Neuronal stem cell (in vitro differentiated cells): ENCODE measurements at regions not wholly inside any gene's neighbourhood (a gene's known extent, or its start where the extent isn't known, plus 50 kb on each side); places are given as distances from the start of the nearest gene placed in this dataset.
"Not testable (repeated sequence)": the region's sequence is repeated elsewhere in the genome, so short reads cannot be mapped to it uniquely, and the experiment has no call there.

Experiments used
- DNase-seq: peaks from one replicate; pipeline ENCODE4 v3.0.0-alpha.2; 2013; ENCODE audit warnings: low spot score
- H2AFZ ChIP-seq: one replicate; pipeline ENCODE4 v1.6.1; 2013; ENCODE audit warnings: mild to moderate bottlenecking, low read length, inconsistent platforms
- H2AK5ac ChIP-seq: 2 replicates; pipeline ENCODE4 v1.6.1; 2013; ENCODE audit warnings: low read depth, mild to moderate bottlenecking, inconsistent platforms, low read length, moderate library complexity, mixed read lengths
- H2BK120ac ChIP-seq: 2 replicates; pipeline ENCODE4 v1.6.1; 2013; ENCODE audit warnings: low read depth, mild to moderate bottlenecking, inconsistent platforms, low read length, moderate library complexity, mixed read lengths
- H2BK12ac ChIP-seq: one replicate; pipeline ENCODE4 v1.6.1; 2013; ENCODE audit warnings: low read length, inconsistent platforms
- H2BK15ac ChIP-seq: 2 replicates; pipeline ENCODE4 v1.6.1; 2013; ENCODE audit warnings: mild to moderate bottlenecking, low read length, inconsistent platforms, mixed read lengths
- H2BK5ac ChIP-seq: one replicate; pipeline ENCODE4 v1.6.1; 2013; ENCODE audit warnings: inconsistent platforms, mild to moderate bottlenecking, low read length, moderate library complexity
- H3K14ac ChIP-seq: one replicate; pipeline ENCODE4 v1.6.1; 2013; ENCODE audit warnings: low read length, inconsistent platforms
- H3K18ac ChIP-seq: 2 replicates; pipeline ENCODE4 v1.6.1; 2013; ENCODE audit warnings: low read length, inconsistent platforms
- H3K23ac ChIP-seq: 2 replicates; pipeline ENCODE4 v1.6.1; 2013; ENCODE audit warnings: low read depth, mild to moderate bottlenecking, mixed read lengths, low read length, inconsistent platforms; ENCODE audit not compliant: poor library complexity
- H3K27ac ChIP-seq: replicated peaks from 3 replicates; pipeline ENCODE4 v1.5.1; 2013; ENCODE audit warnings: low read length, inconsistent platforms
- H3K27me3 ChIP-seq, 3 experiments: 2 replicates each; pipeline ENCODE4 v1.6.1; 2013; ENCODE audit warnings: low read length in 3 of 3, mild to moderate bottlenecking in 2 of 3, inconsistent platforms in 1 of 3, low read depth in 1 of 3, mixed read lengths in 1 of 3, moderate library complexity in 1 of 3; ENCODE audit not compliant: control insufficient read depth in 3 of 3, insufficient read depth in 3 of 3
- H3K36me3 ChIP-seq, 2 donors: replicated peaks in 1 of 2; 2 replicates each; pipeline ENCODE4 v1.6.1; 2013; ENCODE audit warnings: low read length in 2 of 2; ENCODE audit not compliant: control insufficient read depth in 2 of 2, insufficient read depth in 2 of 2
- H3K4ac ChIP-seq: 2 replicates; pipeline ENCODE4 v1.6.1; 2013; ENCODE audit warnings: inconsistent platforms, mild to moderate bottlenecking, low read length, moderate library complexity
- H3K4me1 ChIP-seq, 2 donors: 1 replicate in 1 of 2; 2 replicates in 1 of 2; pipeline ENCODE4 v1.6.1; 2013; ENCODE audit warnings: low read length in 2 of 2, low read depth in 1 of 2; ENCODE audit not compliant: control insufficient read depth in 2 of 2, insufficient read depth in 1 of 2
- H3K4me2 ChIP-seq: one replicate; pipeline ENCODE4 v1.6.1; 2013; ENCODE audit warnings: mild to moderate bottlenecking, low read length, inconsistent platforms; ENCODE audit not compliant: insufficient read depth, poor library complexity, severe bottlenecking
- H3K4me3 ChIP-seq, 2 donors: 2 replicates each; pipeline ENCODE4 v1.5.1; 2013; ENCODE audit warnings: low read length in 2 of 2, mild to moderate bottlenecking in 2 of 2, inconsistent platforms in 1 of 2, moderate library complexity in 1 of 2
- H3K79me1 ChIP-seq: one replicate; pipeline ENCODE4 v1.6.1; 2013; ENCODE audit warnings: low read depth, mild to moderate bottlenecking, inconsistent platforms, low read length, moderate library complexity
- H3K9ac ChIP-seq: one replicate; pipeline ENCODE4 v1.6.1; 2013; ENCODE audit warnings: mild to moderate bottlenecking, low read depth, low read length, inconsistent platforms; ENCODE audit not compliant: poor library complexity
- H3K9me3 ChIP-seq, 2 donors: replicated peaks in 1 of 2; 2 replicates each; pipeline versions ENCODE3 to v1.6.1; 2013; ENCODE audit warnings: low read length in 2 of 2, mild to moderate bottlenecking in 2 of 2, inconsistent platforms in 1 of 2, low read depth in 1 of 2, mixed read lengths in 1 of 2, moderate library complexity in 1 of 2; ENCODE audit not compliant: control insufficient read depth in 2 of 2, insufficient read depth in 1 of 2
- H4K8ac ChIP-seq: one replicate; pipeline ENCODE4 v1.6.1; 2013; ENCODE audit warnings: low read depth, mild to moderate bottlenecking, inconsistent platforms, low read length, moderate library complexity
- H4K91ac ChIP-seq: one replicate; pipeline ENCODE4 v1.6.1; 2013; ENCODE audit warnings: low read length, low read depth, mild to moderate bottlenecking, inconsistent platforms; ENCODE audit not compliant: poor library complexity
- WGBS, 2 donors: extraction: QIAGEN DNeasy Blood & Tissue Kit; methylation state at CpG; one replicate each; pipeline ENCODE4 v1.1.7; 2013; ENCODE audit warnings: missing lambda C conversion rate in 2 of 2, mixed read lengths in 1 of 2; ENCODE audit not compliant: insufficient read length in 2 of 2, insufficient replicate concordance in 1 of 2; ENCODE audit errors: extremely low coverage in 2 of 2; 5-methylcytosine and 5-hydroxymethylcytosine counted together

DNA sequence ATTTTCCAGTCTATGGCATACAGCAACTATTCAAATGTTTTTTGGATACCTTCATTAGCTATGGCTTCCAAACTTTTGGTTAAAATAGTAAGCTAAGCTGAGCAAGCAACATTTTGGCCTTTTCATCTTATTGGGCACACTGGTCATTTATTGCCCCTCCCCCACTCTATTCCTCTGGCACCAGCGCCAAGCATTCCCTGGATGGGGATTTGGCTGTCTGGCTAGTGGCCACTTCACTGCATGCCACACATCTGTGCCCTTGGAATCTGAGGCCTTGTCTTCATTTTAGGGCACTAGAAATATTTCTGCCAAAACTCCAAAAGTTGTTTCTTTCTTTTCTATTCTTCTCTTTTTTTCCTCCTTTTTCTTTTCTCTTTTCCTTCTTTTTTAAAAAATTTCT lies 305.8 kb upstream of the POTED start:
- not testable (repeated sequence) for H3K4me2 ChIP-seq, H3K79me1 ChIP-seq, DNase-seq, H3K4ac ChIP-seq, H2BK5ac ChIP-seq, H3K23ac ChIP-seq, H3K27me3 ChIP-seq, H2BK12ac ChIP-seq, H4K8ac ChIP-seq, H2AFZ ChIP-seq, H3K27ac ChIP-seq, H2AK5ac ChIP-seq, H3K36me3 ChIP-seq, H2BK120ac ChIP-seq, H3K18ac ChIP-seq, H3K4me1 ChIP-seq, H4K91ac ChIP-seq, H3K14ac ChIP-seq, H3K9ac ChIP-seq, H3K4me3 ChIP-seq, H2BK15ac ChIP-seq, H3K9me3 ChIP-seq
- no CpG with 5 or more reads among the region's 1 CpG for WGBS, 2 donors

GRCh38 chr21:13304901-13305300 lies 304.7 kb upstream of the POTED start:
- no CpG with 5 or more reads among the region's 1 CpG for WGBS, 2 donors
- H2AK5ac ChIP-seq, H3K18ac ChIP-seq, H2BK15ac ChIP-seq, H3K4me2 ChIP-seq, H3K27me3 ChIP-seq, H2AFZ ChIP-seq, H3K27ac ChIP-seq, H3K4me3 ChIP-seq, H3K9me3 ChIP-seq, H2BK5ac ChIP-seq, H3K4ac ChIP-seq, H3K9ac ChIP-seq, H3K36me3 ChIP-seq, H4K91ac ChIP-seq, H3K23ac ChIP-seq, H3K4me1 ChIP-seq, H3K14ac ChIP-seq, H2BK12ac ChIP-seq, H2BK120ac ChIP-seq, H3K79me1 ChIP-seq, DNase-seq, H4K8ac ChIP-seq: not testable (repeated sequence)

DNA sequence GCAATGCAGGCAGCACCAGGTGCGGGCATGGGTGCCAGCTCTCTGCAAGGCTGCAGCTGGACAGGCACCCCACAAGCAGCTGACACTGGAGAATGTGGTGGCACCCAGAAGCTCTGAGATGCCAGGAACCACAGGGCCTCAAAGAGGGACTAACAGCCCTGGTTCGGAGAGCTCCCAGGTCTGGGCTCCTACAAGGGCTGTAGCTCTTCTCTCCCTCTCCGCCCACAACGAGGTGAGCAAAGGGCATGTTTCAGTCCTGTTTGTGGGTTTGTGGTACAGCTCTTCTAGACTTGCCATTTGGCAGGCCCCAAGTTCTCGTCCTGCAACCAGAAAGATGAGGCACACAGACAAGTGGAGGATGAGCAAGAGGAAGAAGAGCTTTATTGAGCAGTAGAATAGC lies 299.5 kb upstream of the POTED start:
- peak overlapping the region in 1 of 2 donors; percentile 47 for H3K4me3 ChIP-seq
- H3K18ac ChIP-seq, H2BK15ac ChIP-seq, H3K9me3 ChIP-seq, H3K14ac ChIP-seq, H2BK12ac ChIP-seq, H4K8ac ChIP-seq, H3K9ac ChIP-seq, H3K4ac ChIP-seq, H3K23ac ChIP-seq, H4K91ac ChIP-seq, H2AFZ ChIP-seq, H2AK5ac ChIP-seq, H2BK5ac ChIP-seq, H3K79me1 ChIP-seq, H3K4me2 ChIP-seq, H3K36me3 ChIP-seq, H3K27ac ChIP-seq, DNase-seq, H3K4me1 ChIP-seq, H2BK120ac ChIP-seq, H3K27me3 ChIP-seq: not testable (repeated sequence)
- WGBS, 2 donors: no CpG with 5 or more reads among the region's 5 CpGs

- DNase-seq, H3K23ac ChIP-seq, H2BK15ac ChIP-seq, H4K91ac ChIP-seq, H3K9ac ChIP-seq, H4K8ac ChIP-seq, H3K9me3 ChIP-seq, H3K79me1 ChIP-seq, H3K4ac ChIP-seq, H3K36me3 ChIP-seq, H3K27me3 ChIP-seq, H3K27ac ChIP-seq, H2AFZ ChIP-seq, H3K14ac ChIP-seq, H2AK5ac ChIP-seq, H3K18ac ChIP-seq, H3K4me1 ChIP-seq, H2BK5ac ChIP-seq, H2BK12ac ChIP-seq, H2BK120ac ChIP-seq, H3K4me2 ChIP-seq, H3K4me3 ChIP-seq: not testable (repeated sequence)
- WGBS, 2 donors: no CpG with 5 or more reads among the region's 18 CpGs
These were observed 298.7 kb upstream of the POTED start for GRCh38 chr21:13310570-13311524.
